ENCODE measurements at regions not wholly inside any gene's neighbourhood (a gene's known extent, or its start where the extent isn't known, plus 50 kb on each side); places are given as distances from the start of the nearest gene placed in this dataset.

DNA sequence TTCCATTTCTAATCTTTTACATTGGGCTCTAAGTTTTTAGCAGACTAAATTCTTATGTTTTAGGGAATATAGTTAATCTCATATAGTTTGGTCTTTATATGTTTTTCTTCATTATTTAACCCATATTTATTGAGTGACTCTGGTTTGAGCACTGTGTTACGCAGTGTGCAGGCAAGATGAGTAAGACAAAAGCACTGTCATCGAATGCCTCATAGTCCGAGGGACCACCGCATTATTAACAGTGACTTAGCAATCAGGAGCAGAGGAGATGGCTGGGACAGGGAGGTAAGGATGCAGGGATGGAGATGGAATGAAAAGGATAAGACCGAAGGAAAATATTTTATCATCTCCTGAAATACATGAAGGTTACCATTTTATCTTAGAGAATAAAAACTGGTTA, 65.2 kb upstream of the CTSC start (continued):
- TF ChIP-seq, protein P1, sequence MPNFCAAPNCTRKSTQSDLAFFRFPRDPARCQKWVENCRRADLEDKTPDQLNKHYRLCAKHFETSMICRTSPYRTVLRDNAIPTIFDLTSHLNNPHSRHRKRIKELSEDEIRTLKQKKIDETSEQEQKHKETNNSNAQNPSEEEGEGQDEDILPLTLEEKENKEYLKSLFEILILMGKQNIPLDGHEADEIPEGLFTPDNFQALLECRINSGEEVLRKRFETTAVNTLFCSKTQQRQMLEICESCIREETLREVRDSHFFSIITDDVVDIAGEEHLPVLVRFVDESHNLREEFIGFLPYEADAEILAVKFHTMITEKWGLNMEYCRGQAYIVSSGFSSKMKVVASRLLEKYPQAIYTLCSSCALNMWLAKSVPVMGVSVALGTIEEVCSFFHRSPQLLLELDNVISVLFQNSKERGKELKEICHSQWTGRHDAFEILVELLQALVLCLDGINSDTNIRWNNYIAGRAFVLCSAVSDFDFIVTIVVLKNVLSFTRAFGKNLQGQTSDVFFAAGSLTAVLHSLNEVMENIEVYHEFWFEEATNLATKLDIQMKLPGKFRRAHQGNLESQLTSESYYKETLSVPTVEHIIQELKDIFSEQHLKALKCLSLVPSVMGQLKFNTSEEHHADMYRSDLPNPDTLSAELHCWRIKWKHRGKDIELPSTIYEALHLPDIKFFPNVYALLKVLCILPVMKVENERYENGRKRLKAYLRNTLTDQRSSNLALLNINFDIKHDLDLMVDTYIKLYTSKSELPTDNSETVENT (CRISPR knock-in tag; IDR thresholded peaks at IDR 0.05) = no peak
- TF ChIP-seq ZNF785 (CRISPR knock-in tag; IDR thresholded peaks at IDR 0.05) (no peak), HDGF (IDR thresholded peaks at IDR 0.05) (no peak), RNF219 (CRISPR knock-in tag; IDR thresholded peaks at IDR 0.05) (no peak), HDAC3 (IDR thresholded peaks at IDR 0.05; ENCODE audit: borderline replicate concordance, partially characterized antibody) (no peak), ZNF778 (CRISPR knock-in tag; IDR thresholded peaks at IDR 0.05) (no peak), ZFP91 (CRISPR knock-in tag; IDR thresholded peaks at IDR 0.05) (no peak), SOX6 (IDR thresholded peaks at IDR 0.05) (no peak), MXI1 (IDR thresholded peaks at IDR 0.05; ENCODE audit: low read depth, low read length) (no peak), SAP30 (IDR thresholded peaks at IDR 0.05; ENCODE audit: borderline replicate concordance, insufficient read depth, low read depth, low read length, poor library complexity, severe bottlenecking) (no peak)
- TF ChIP-seq, protein P2, sequence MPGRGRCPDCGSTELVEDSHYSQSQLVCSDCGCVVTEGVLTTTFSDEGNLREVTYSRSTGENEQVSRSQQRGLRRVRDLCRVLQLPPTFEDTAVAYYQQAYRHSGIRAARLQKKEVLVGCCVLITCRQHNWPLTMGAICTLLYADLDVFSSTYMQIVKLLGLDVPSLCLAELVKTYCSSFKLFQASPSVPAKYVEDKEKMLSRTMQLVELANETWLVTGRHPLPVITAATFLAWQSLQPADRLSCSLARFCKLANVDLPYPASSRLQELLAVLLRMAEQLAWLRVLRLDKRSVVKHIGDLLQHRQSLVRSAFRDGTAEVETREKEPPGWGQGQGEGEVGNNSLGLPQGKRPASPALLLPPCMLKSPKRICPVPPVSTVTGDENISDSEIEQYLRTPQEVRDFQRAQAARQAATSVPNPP (IDR thresholded peaks at IDR 0.05; ENCODE audit: borderline replicate concordance, insufficient read depth, insufficient read length) = no peak
